SK-N-MC (cell line): ENCODE measurements at regions not wholly inside any gene's neighbourhood (a gene's known extent, or its start where the extent isn't known, plus 50 kb on each side); places are given as distances from the start of the nearest gene placed in this dataset.
"Not testable (repeated sequence)": the region's sequence is repeated elsewhere in the genome, so short reads cannot be mapped to it uniquely, and the experiment has no call there.

Experiments
- EZH2 ChIP-seq: fragments of 200-600 bp; sonication (generic); IDR thresholded peaks from one replicate; pipeline ENCODE4 v1.6.1; 2017; ENCODE audit warnings: antibody characterized with exemption
- POLR2AphosphoS5 ChIP-seq: IDR thresholded peaks from 2 replicates; pipeline ENCODE4 v1.6.1; 2012; ENCODE audit warnings: mild to moderate bottlenecking, low read depth, low read length, borderline replicate concordance

GRCh38 chr2:111509225-111509869, 374.6 kb downstream of the ANAPC1 start:
- TF ChIP-seq POLR2AphosphoS5, EZH2: not testable (repeated sequence)
